ENCODE measurements at regions not wholly inside any gene's neighbourhood (a gene's known extent, or its start where the extent isn't known, plus 50 kb on each side); places are given as distances from the start of the nearest gene placed in this dataset.

- Histone ChIP-seq H3K79me2 (ENCODE audit: insufficient read depth, low read length) (no peaks in the 10 kb centered on the region), H4K20me1 (ENCODE audit: insufficient read depth) (no peaks in the 10 kb centered on the region), H2AFZ (ENCODE audit: low read depth, low read length, poor library complexity, severe bottlenecking) (no peak overlapping the region), H3K9ac (ENCODE audit: low read length) (no peak overlapping the region), H3K9me3 (ENCODE audit: control insufficient read depth in 1 of 2, insufficient read depth in 1 of 2, low read depth in 1 of 2, low read length in 2 of 2) (no peaks in the 10 kb centered on the region), H3K4me1 (ENCODE audit: control insufficient read depth in 1 of 2, insufficient read depth in 2 of 2, low read length in 2 of 2) (no peaks in the 10 kb centered on the region), H3K27ac (ENCODE audit: low read depth, low read length) (no peak overlapping the region), H3K4me3 (replicated peaks in 1 of 2; ENCODE audit: low read depth in 1 of 2, low read length in 2 of 2) (no peak overlapping the region), H3K9me2 (ENCODE audit: insufficient read depth) (no peaks in the 10 kb centered on the region), H3K4me2 (ENCODE audit: low read length) (no peak overlapping the region), H3K36me3 (ENCODE audit: control insufficient read depth in 1 of 2, insufficient read depth in 2 of 2, low read length in 2 of 2) (no peaks in the 10 kb centered on the region), H3K27me3 (ENCODE audit: insufficient read depth, low read length) (no peaks in the 10 kb centered on the region)
- no TSS peak for BruUV-seq (replicated peaks)
- ATAC-seq (no peak), DNase-seq (ENCODE audit: low read depth, low spot score) (no peak)
- TF ChIP-seq EZH2 (IDR thresholded peaks at IDR 0.05) (no peak), JUND (IDR thresholded peaks at IDR 0.05) (no peak), ZBTB33 (IDR thresholded peaks at IDR 0.05; ENCODE audit: extremely low read depth, insufficient replicate concordance, low read length) (no peak), SIN3A (IDR thresholded peaks at IDR 0.05; ENCODE audit: low read depth) (no peak), MAX (IDR thresholded peaks at IDR 0.05) (no peak), EGR1 (IDR thresholded peaks at IDR 0.05; ENCODE audit: low read depth) (no peak), POLR2AphosphoS5 (IDR thresholded peaks at IDR 0.05; ENCODE audit: low read depth, low read length) (no peak), ZFX (IDR thresholded peaks at IDR 0.05) (no peak), CTCF (IDR thresholded peaks at IDR 0.05 in 2 of 3, conservative IDR thresholded peaks at IDR 0.05 in 1 of 3; ENCODE audit: borderline replicate concordance in 1 of 3, insufficient read depth in 1 of 3, low read depth in 2 of 3, low read length in 2 of 3) (no peak), SRF (IDR thresholded peaks at IDR 0.05; ENCODE audit: low read depth) (no peak), REST (IDR thresholded peaks at IDR 0.05; ENCODE audit: low read depth) (no peak), YY1 (IDR thresholded peaks at IDR 0.05; ENCODE audit: extremely low read depth, insufficient replicate concordance, low read depth, low read length) (no peak), EZH2phosphoT487 (IDR thresholded peaks at IDR 0.05; ENCODE audit: borderline replicate concordance) (no peak), SP1 (IDR thresholded peaks at IDR 0.05; ENCODE audit: low read depth) (no peak), POLR2A (IDR thresholded peaks at IDR 0.05; ENCODE audit: borderline replicate concordance, extremely low read depth, insufficient read depth, insufficient read length) (no peak), ELF1 (IDR thresholded peaks at IDR 0.05; ENCODE audit: borderline replicate concordance, low read depth) (no peak), RAD21 (IDR thresholded peaks at IDR 0.05; ENCODE audit: low read depth) (no peak)
- ChIA-PET CTCF (no interaction called here), RAD21 (ENCODE audit: low non-redundant PET in 1 of 2, low total read pairs in 2 of 2, uncharacterized antibody in 2 of 2, unreplicated experiment in 2 of 2) (no interaction called here), POLR2A (no interaction called here)
- intact Hi-C loops (cut with micrococcal nuclease) = no loop called here
Measured at GRCh38 chr4:171746418-171746817, 66.8 kb upstream of the GALNTL6 start.
